ENCODE measurements at regions not wholly inside any gene's neighbourhood (a gene's known extent, or its start where the extent isn't known, plus 50 kb on each side); places are given as distances from the start of the nearest gene placed in this dataset.

- no peaks in the 10 kb centered on the region for H3K4me1 ChIP-seq (ENCODE audit: low read length)
- H3K4me3 ChIP-seq (ENCODE audit: low read length) = no peak overlapping the region
- H3K9ac ChIP-seq (ENCODE audit: low read length) = no peak overlapping the region
- H2AFZ ChIP-seq (ENCODE audit: low read depth, low read length) = no peak overlapping the region
- no peaks in the 10 kb centered on the region for H3K27me3 ChIP-seq (ENCODE audit: low read depth, low read length)
- H3K9me3 ChIP-seq (ENCODE audit: insufficient read depth, low read length) = no peaks in the 10 kb centered on the region
- no peaks in the 10 kb centered on the region for H3K79me2 ChIP-seq (ENCODE audit: low read length)
- no peak for TF ChIP-seq EZH2phosphoT487 (IDR thresholded peaks at IDR 0.05; ENCODE audit: low read depth)
- no peak for TF ChIP-seq CTCF (IDR thresholded peaks at IDR 0.05; ENCODE audit: low read depth, low read length)
- H4K20me1 ChIP-seq (ENCODE audit: insufficient read depth, low read length) = no peaks in the 10 kb centered on the region
- no peaks in the 10 kb centered on the region for H3K36me3 ChIP-seq (replicated peaks; ENCODE audit: low read depth, low read length)
- H3K27ac ChIP-seq (ENCODE audit: low read length) = no peak overlapping the region
- no peak overlapping the region for H3K4me2 ChIP-seq (ENCODE audit: low read length)
Measured at GRCh38 chr16:51410125-51410524, 259.1 kb upstream of the SALL1 start.

- Histone ChIP-seq H4K20me1 (ENCODE audit: insufficient read depth, low read length) (no peaks in the 10 kb centered on the region), H3K36me3 (replicated peaks; ENCODE audit: low read depth, low read length) (no peaks in the 10 kb centered on the region), H3K4me3 (ENCODE audit: low read length) (no peak overlapping the region), H3K4me1 (ENCODE audit: low read length) (no peaks in the 10 kb centered on the region), H2AFZ (ENCODE audit: low read depth, low read length) (no peak overlapping the region), H3K79me2 (ENCODE audit: low read length) (no peaks in the 10 kb centered on the region), H3K9me3 (ENCODE audit: insufficient read depth, low read length) (no peaks in the 10 kb centered on the region), H3K9ac (ENCODE audit: low read length) (no peak overlapping the region), H3K27ac (ENCODE audit: low read length) (no peak overlapping the region), H3K27me3 (ENCODE audit: low read depth, low read length) (no peaks in the 10 kb centered on the region), H3K4me2 (ENCODE audit: low read length) (no peak overlapping the region)
- TF ChIP-seq EZH2phosphoT487 (IDR thresholded peaks at IDR 0.05; ENCODE audit: low read depth) = no peak
- no peak for TF ChIP-seq CTCF (IDR thresholded peaks at IDR 0.05; ENCODE audit: low read depth, low read length)
Measured at GRCh38 chr16:51409001-51409675, 258.1 kb upstream of the SALL1 start.

GRCh38 chr16:51408357-51408756, 257.3 kb upstream of the SALL1 start:
- Histone ChIP-seq H3K27ac (ENCODE audit: low read length) (no peak overlapping the region), H3K4me2 (ENCODE audit: low read length) (no peak overlapping the region), H3K4me1 (ENCODE audit: low read length) (no peaks in the 10 kb centered on the region), H3K4me3 (ENCODE audit: low read length) (no peak overlapping the region), H3K9me3 (ENCODE audit: insufficient read depth, low read length) (no peaks in the 10 kb centered on the region), H3K27me3 (ENCODE audit: low read depth, low read length) (no peaks in the 10 kb centered on the region), H3K79me2 (ENCODE audit: low read length) (no peaks in the 10 kb centered on the region), H3K9ac (ENCODE audit: low read length) (no peak overlapping the region), H2AFZ (ENCODE audit: low read depth, low read length) (no peak overlapping the region), H4K20me1 (ENCODE audit: insufficient read depth, low read length) (no peaks in the 10 kb centered on the region), H3K36me3 (replicated peaks; ENCODE audit: low read depth, low read length) (no peaks in the 10 kb centered on the region)
- TF ChIP-seq CTCF (IDR thresholded peaks at IDR 0.05; ENCODE audit: low read depth, low read length) (no peak), EZH2phosphoT487 (IDR thresholded peaks at IDR 0.05; ENCODE audit: low read depth) (no peak)

- no peak overlapping the region for H2AFZ ChIP-seq (ENCODE audit: low read depth, low read length)
- H3K79me2 ChIP-seq (ENCODE audit: low read length) = no peaks in the 10 kb centered on the region
- H3K27me3 ChIP-seq (ENCODE audit: low read depth, low read length) = no peaks in the 10 kb centered on the region
- no peak overlapping the region for H3K4me2 ChIP-seq (ENCODE audit: low read length)
- TF ChIP-seq EZH2phosphoT487 (IDR thresholded peaks at IDR 0.05; ENCODE audit: low read depth) (no peak), CTCF (IDR thresholded peaks at IDR 0.05; ENCODE audit: low read depth, low read length) (no peak)
- no peak overlapping the region for H3K9ac ChIP-seq (ENCODE audit: low read length)
- H3K4me1 ChIP-seq (ENCODE audit: low read length) = no peaks in the 10 kb centered on the region
- no peaks in the 10 kb centered on the region for H4K20me1 ChIP-seq (ENCODE audit: insufficient read depth, low read length)
- H3K27ac ChIP-seq (ENCODE audit: low read length) = no peak overlapping the region
- no peak overlapping the region for H3K4me3 ChIP-seq (ENCODE audit: low read length)
- H3K9me3 ChIP-seq (ENCODE audit: insufficient read depth, low read length) = no peaks in the 10 kb centered on the region
- H3K36me3 ChIP-seq (replicated peaks; ENCODE audit: low read depth, low read length) = no peaks in the 10 kb centered on the region
Measured at GRCh38 chr16:51407921-51408320, 256.9 kb upstream of the SALL1 start.
